K562 (cell line): ENCODE measurements at regions not wholly inside any gene's neighbourhood (a gene's known extent, or its start where the extent isn't known, plus 50 kb on each side); places are given as distances from the start of the nearest gene placed in this dataset.

Experiments used
- ATAC-seq: fragments of 200-7000 bp; cut with Tn5 transposase; 3 replicates; pipeline ENCODE4 v1.9.1; 2020; ENCODE audit warnings: moderate library complexity
- BruUV-seq: library from RNA; stranded (reverse); fragments of 400-500 nt; replicated peaks from 2 replicates; lab custom pipeline; 2021; lab: Mats Ljungman, UMichigan
- CTCF ChIA-PET: fragments of 300-600 bp; formaldehyde crosslinking; extraction: SDS; loops from one replicate; lab custom pipeline; 2021; ENCODE audit warnings: low intra/inter-chr PET ratio; lab: Yijun Ruan, JAX
- POLR2A ChIA-PET: fragments of 300-600, 350-650 bp; sonication (Branson Sonifier 250); formaldehyde crosslinking; extraction: SDS; loops from one replicate; lab custom pipeline; 2021; ENCODE audit warnings: antibody characterized with exemption, inconsistent platforms; lab: Yijun Ruan, JAX
- DNase-seq, 4 experiments: peaks; one replicate each; pipeline versions ENCODE4 v3.0.0 to v3.0.0-alpha.2; 2011 to 2018; ENCODE audit warnings: low spot score in 3 of 4, mixed read lengths in 3 of 4; ENCODE audit errors: extremely low read depth in 1 of 4
- FAIRE-seq: peaks from 2 replicates; lab custom pipeline; 2011; peaks lifted over from hg19 to GRCh38; lab: Jason Lieb, UNC
- H2AFZ ChIP-seq: 2 replicates; pipeline ENCODE4 v1.6.0; 2011; ENCODE audit warnings: low read depth, low read length, control low read depth, inconsistent platforms
- H3K27ac ChIP-seq: fragments of 200-600 bp; 3 replicates; pipeline ENCODE4 v1.8.0; 2011; ENCODE audit warnings: low read depth, mild to moderate bottlenecking, control low read depth, inconsistent platforms, low read length, moderate library complexity, mixed read lengths; ENCODE audit errors: extremely low read depth
- H3K27me3 ChIP-seq, 2 experiments: fragments of 300-600 bp in 1 of 2; 2 replicates in 1 of 2; 3 replicates in 1 of 2; pipeline versions ENCODE4 v1.6.0 to v1.8.0; 2011; ENCODE audit warnings: inconsistent platforms in 2 of 2, low read length in 2 of 2, mild to moderate bottlenecking in 1 of 2, mixed read lengths in 1 of 2, moderate library complexity in 1 of 2; ENCODE audit not compliant: control insufficient read depth in 2 of 2, insufficient read depth in 2 of 2
- H3K36me3 ChIP-seq: fragments of 300-600 bp; 3 replicates; pipeline ENCODE4 v1.8.0; 2011; ENCODE audit warnings: mild to moderate bottlenecking, low read length, inconsistent platforms; ENCODE audit not compliant: control insufficient read depth, insufficient read depth
- H3K4me1 ChIP-seq, 2 experiments: fragments of 200-600 bp in 1 of 2; replicated peaks in 1 of 2; 2 replicates in 1 of 2; 3 replicates in 1 of 2; pipeline versions ENCODE4 v1.5.1 to v1.8.0; 2011; ENCODE audit warnings: inconsistent platforms in 2 of 2, low read length in 2 of 2, mild to moderate bottlenecking in 1 of 2, mixed read lengths in 1 of 2, moderate library complexity in 1 of 2; ENCODE audit not compliant: control insufficient read depth in 2 of 2, insufficient read depth in 2 of 2
- H3K4me2 ChIP-seq: 2 replicates; pipeline ENCODE4 v1.6.1; 2011; ENCODE audit warnings: low read length, control low read depth, inconsistent platforms, mixed read lengths; ENCODE audit not compliant: insufficient read depth
- H3K4me3 ChIP-seq: fragments of 200-600 bp; sonication (generic), shearing (Covaris generic); 2 replicates; pipeline ENCODE4 v1.5.1; 2016; ENCODE audit warnings: control low read depth, inconsistent platforms
- H3K79me2 ChIP-seq: fragments of 200-600 bp; 3 replicates; pipeline ENCODE4 v1.8.0; 2011; ENCODE audit warnings: low read length, inconsistent platforms; ENCODE audit not compliant: control insufficient read depth, insufficient read depth
- H3K9ac ChIP-seq, 2 experiments: 2 replicates each; pipeline versions ENCODE4 v1.6.0 to v1.6.1; 2011; ENCODE audit warnings: low read depth in 2 of 2, low read length in 2 of 2, control low read depth in 1 of 2, inconsistent platforms in 1 of 2, mild to moderate bottlenecking in 1 of 2, mixed read lengths in 1 of 2; ENCODE audit not compliant: insufficient read depth in 1 of 2
- H3K9me1 ChIP-seq: one replicate; pipeline ENCODE4 v1.6.0; 2011; ENCODE audit warnings: inconsistent platforms, mild to moderate bottlenecking, low read length, moderate library complexity; ENCODE audit not compliant: control insufficient read depth, insufficient read depth
- H3K9me3 ChIP-seq: replicated peaks from 2 replicates; pipeline ENCODE4 v1.5.1; 2011; ENCODE audit warnings: low read depth, low read length, inconsistent platforms; ENCODE audit not compliant: control insufficient read depth, insufficient read depth
- H4K20me1 ChIP-seq: replicated peaks from 2 replicates; pipeline ENCODE4 v1.6.1; 2011; ENCODE audit warnings: low read length, inconsistent platforms, mixed read lengths; ENCODE audit not compliant: control insufficient read depth, insufficient read depth
- CC2D1A ChIP-seq: fragments of 450-650 bp; IDR thresholded peaks from 2 replicates; pipeline ENCODE4 v1.6.1; 2017; ENCODE audit warnings: mild to moderate bottlenecking
- CLOCK ChIP-seq: fragments of 250-450 bp; sonication (Bioruptor Pico); IDR thresholded peaks from 2 replicates; pipeline ENCODE4 v1.4.0; 2020; ENCODE audit warnings: mild to moderate bottlenecking, moderate library complexity, borderline replicate concordance
- FOXA3 ChIP-seq, 2 experiments: fragments of 450-650 bp in 1 of 2; sonication (generic) in 1 of 2; formaldehyde crosslinking; IDR thresholded peaks in 1 of 2; conservative IDR thresholded peaks in 1 of 2; 2 replicates each; pipeline versions ENCODE4 v1.4.0 to v1.8.0; 2020 to 2022; ENCODE audit warnings: mild to moderate bottlenecking in 2 of 2, missing genetic modification reagents in 1 of 2
- KDM2B ChIP-seq: fragments of 250-450 bp; sonication (Bioruptor Pico); IDR thresholded peaks from 2 replicates; pipeline ENCODE4 v1.8.0; 2021; ENCODE audit warnings: mild to moderate bottlenecking, moderate library complexity
- MIER1 ChIP-seq: fragments of 450-650 bp; IDR thresholded peaks from 2 replicates; pipeline ENCODE4 v1.6.1; 2016; ENCODE audit warnings: antibody characterized with exemption, mild to moderate bottlenecking, low read depth
- PML ChIP-seq: IDR thresholded peaks from 2 replicates; pipeline ENCODE4 v1.6.1; 2012; ENCODE audit warnings: low read length, inconsistent platforms
- SAFB2 ChIP-seq: fragments of 200-400 bp; formaldehyde crosslinking; IDR thresholded peaks from 2 replicates; pipeline ENCODE4 v1.6.1; 2018; ENCODE audit warnings: borderline replicate concordance, low read length, low read depth, moderate library complexity; ENCODE audit not compliant: severe bottlenecking
- SMAD2 ChIP-seq: fragments of 150-350 bp; IDR thresholded peaks from 2 replicates; pipeline ENCODE4 v1.6.1; 2014; ENCODE audit warnings: low read depth, mild to moderate bottlenecking, low read length
- SREBF2 ChIP-seq: sonication (generic); formaldehyde crosslinking; IDR thresholded peaks from 2 replicates; pipeline ENCODE4 v1.4.0; 2020; ENCODE audit warnings: mild to moderate bottlenecking, missing genetic modification reagents
- SRF ChIP-seq, 2 experiments: fragments of 250-450, 450-650 bp in 1 of 2; sonication (Bioruptor Pico) in 1 of 2; sonication (generic) in 1 of 2; formaldehyde crosslinking; IDR thresholded peaks; 2 replicates each; pipeline versions ENCODE4 v1.5.0 to v1.5.1; 2020 to 2022; ENCODE audit warnings: mild to moderate bottlenecking in 1 of 2, missing genetic modification reagents in 1 of 2
- TBP ChIP-seq: optimal IDR thresholded peaks from 2 replicates; pipeline ENCODE3; 2011; ENCODE audit warnings: low read depth, low read length, improper control_type of control experiment
- ZKSCAN3 ChIP-seq: fragments of 250-450 bp; sonication (Bioruptor Pico); IDR thresholded peaks from 2 replicates; pipeline ENCODE4 v1.4.0; 2020
- ZNF253 ChIP-seq: fragments of 250-450 bp; sonication (Bioruptor Pico); conservative IDR thresholded peaks from 2 replicates; pipeline ENCODE4 v1.6.1; 2021; ENCODE audit warnings: mild to moderate bottlenecking
- ZNF318 ChIP-seq, 2 experiments: fragments of 450-650 bp; IDR thresholded peaks; 2 replicates each; pipeline ENCODE4 v1.6.1; 2016; ENCODE audit warnings: mild to moderate bottlenecking in 2 of 2, borderline replicate concordance in 1 of 2, low read depth in 1 of 2, moderate library complexity in 1 of 2
- WGBS: fragments of 100-300 bp; shearing (Covaris generic); methylation state at CpG from one replicate; pipeline ENCODE4 v1.1.6; 2016; ENCODE audit warnings: low coverage, mixed read lengths; ENCODE audit not compliant: insufficient coverage; ENCODE audit errors: missing lambda C conversion rate; 5-methylcytosine and 5-hydroxymethylcytosine counted together
- in situ Hi-C: fragments of 300-500 bp; cut with MboI; formaldehyde crosslinking; loops from 4 replicates; pipeline ENCODE4 v1.15.0; 2018; ENCODE audit warnings: inconsistent platforms, mixed read lengths
- intact Hi-C: fragments of 100-400 bp; cut with micrococcal nuclease; formaldehyde crosslinking; loops from 2 replicates; pipeline ENCODE4 v1.14.2; 2022

DNA sequence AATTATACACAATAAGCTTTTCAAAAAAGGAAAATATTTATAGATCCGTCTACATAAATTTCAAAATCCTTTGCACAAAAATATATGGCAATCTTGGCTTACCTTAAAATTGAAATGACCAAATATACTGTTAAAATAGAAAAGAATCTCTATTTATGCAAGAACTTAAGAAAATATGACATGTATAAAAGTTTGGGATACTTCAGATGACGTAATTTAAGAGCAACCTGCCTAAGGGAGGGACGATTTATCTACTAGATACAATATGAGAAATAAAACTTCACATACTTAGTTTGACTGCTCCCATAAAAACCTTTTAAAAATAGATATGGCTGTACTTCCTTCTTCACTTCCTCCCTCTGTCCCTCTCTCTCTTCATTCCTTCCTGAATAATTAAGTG, 587.3 kb upstream of the SPRY2 start:
- 2% methylated on average over 3 of the region's 3 CpGs for WGBS
- H4K20me1 ChIP-seq: no peaks in the 10 kb centered on the region
- no peaks in the 10 kb centered on the region for H3K27me3 ChIP-seq
- no peak overlapping the region for H3K9ac ChIP-seq
- no TSS peak for BruUV-seq
- no peaks in the 10 kb centered on the region for H3K79me2 ChIP-seq
- no peak overlapping the region for H2AFZ ChIP-seq
- no peak for FAIRE-seq
- H3K27ac ChIP-seq: no peak overlapping the region
- no peak for ATAC-seq
- no peaks in the 10 kb centered on the region for H3K9me3 ChIP-seq
- no peak overlapping the region for H3K4me2 ChIP-seq
- no peaks in the 10 kb centered on the region for H3K9me1 ChIP-seq
- DNase-seq: no peak
- in situ Hi-C loops (no loop called here), intact Hi-C loops (no loop called here)
- H3K4me1 ChIP-seq: no peaks in the 10 kb centered on the region
- CTCF ChIA-PET: no interaction called here
- POLR2A ChIA-PET: no interaction called here
- H3K4me3 ChIP-seq: no peak overlapping the region
- no peaks in the 10 kb centered on the region for H3K36me3 ChIP-seq
- TF ChIP-seq SREBF2 (CRISPR knock-in tag) (no peak), KDM2B (no peak), ZNF253 (CRISPR knock-in tag) (no peak), CLOCK (CRISPR knock-in tag) (no peak), SMAD2 (no peak), MIER1 (no peak), SAFB2 (no peak), PML (no peak), SRF (CRISPR knock-in tag; IDR thresholded peaks at IDR 0.05) (no peak), ZKSCAN3 (CRISPR knock-in tag) (no peak), FOXA3 (CRISPR knock-in tag; conservative IDR thresholded peaks at IDR 0.05 in 1 of 2, IDR thresholded peaks at IDR 0.05 in 1 of 2) (no peak), ZNF318 (IDR thresholded peaks at IDR 0.05; ENCODE audit: borderline replicate concordance in 1 of 2, low read depth in 1 of 2) (no peak), TBP (no peak), CC2D1A (no peak)
